AG09319 (cell line): ENCODE measurements at regions not wholly inside any gene's neighbourhood (a gene's known extent, or its start where the extent isn't known, plus 50 kb on each side); places are given as distances from the start of the nearest gene placed in this dataset.
A peak's percentile ranks its signal among the peaks of the same experiment; 100 is the strongest.

ENCODE experiments used
- DNase-seq: peaks from one replicate; pipeline ENCODE4 v3.0.0-alpha.2; 2010; ENCODE audit warnings: low read depth; ENCODE audit errors: extremely low read depth
- CTCF ChIP-seq: IDR thresholded peaks from 2 replicates; pipeline ENCODE4 v1.5.1; 2011; ENCODE audit warnings: low read depth, mild to moderate bottlenecking, inconsistent platforms, low read length, moderate library complexity

GRCh38 chr14:85468816-85469215 is 61.1 kb upstream of the FLRT2 start:
- TF ChIP-seq CTCF = no peak
- no peak for DNase-seq

- no peak for TF ChIP-seq CTCF
- peak; percentile 50 for DNase-seq
These were observed 58.8 kb upstream of the FLRT2 start for GRCh38 chr14:85471156-85471555.

GRCh38 chr14:85471744-85472143 is 58.2 kb upstream of the FLRT2 start:
- no peak for TF ChIP-seq CTCF
- DNase-seq = peak; percentile 49

- no peak for TF ChIP-seq CTCF
- DNase-seq = no peak
These were observed 55.5 kb upstream of the FLRT2 start for GRCh38 chr14:85474431-85474830.

GRCh38 chr14:85475113-85475512 is 54.8 kb upstream of the FLRT2 start:
- TF ChIP-seq CTCF = no peak
- no peak for DNase-seq

- no peak for TF ChIP-seq CTCF
- DNase-seq = no peak
These were observed 50.6 kb upstream of the FLRT2 start for GRCh38 chr14:85479306-85479705.

- TF ChIP-seq CTCF = no peak
- no peak for DNase-seq
These were observed 50.2 kb upstream of the FLRT2 start for GRCh38 chr14:85479771-85480170.
